ENCODE measurements at regions not wholly inside any gene's neighbourhood (a gene's known extent, or its start where the extent isn't known, plus 50 kb on each side); places are given as distances from the start of the nearest gene placed in this dataset.

DNA sequence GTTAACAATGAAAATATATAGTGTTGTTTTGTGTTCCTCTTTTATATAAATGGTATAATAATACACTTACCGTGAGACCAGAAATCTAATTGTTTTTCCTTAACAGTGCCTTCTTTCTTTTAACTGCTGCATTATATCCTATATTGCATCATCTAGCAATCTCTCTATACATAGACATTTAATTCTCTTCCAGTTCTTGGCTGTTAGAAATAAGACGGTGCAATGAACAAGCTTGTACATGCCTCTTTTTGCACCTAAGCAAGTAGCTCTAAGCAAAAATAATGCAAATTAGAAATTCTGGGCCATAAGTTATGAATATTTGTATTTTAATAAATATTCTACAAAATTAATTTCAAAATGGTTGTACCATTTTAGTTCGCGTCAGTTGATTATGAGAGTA, 55.9 kb upstream of the AHR start:
- DNase-seq, result no peak

DNA sequence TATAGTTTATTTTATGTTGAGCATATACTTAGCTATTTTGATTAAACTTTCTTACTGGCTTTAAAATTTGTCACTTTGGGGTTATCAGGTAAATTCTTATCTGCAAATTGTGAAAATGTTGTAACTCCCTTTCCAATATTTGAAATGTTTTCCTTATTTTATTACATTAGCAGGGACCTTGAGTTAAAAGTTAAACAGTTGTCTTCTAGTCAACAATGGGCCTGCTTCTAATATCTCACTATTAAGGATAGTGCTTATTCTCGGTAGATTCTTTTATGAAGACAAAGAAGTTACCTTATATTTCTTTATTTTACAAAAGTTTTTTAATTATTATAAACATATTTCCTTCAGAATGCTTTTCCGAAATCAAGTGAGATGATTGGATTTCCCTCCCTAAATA, 53.7 kb upstream of the AHR start:
- DNase-seq, result no peak

DNA sequence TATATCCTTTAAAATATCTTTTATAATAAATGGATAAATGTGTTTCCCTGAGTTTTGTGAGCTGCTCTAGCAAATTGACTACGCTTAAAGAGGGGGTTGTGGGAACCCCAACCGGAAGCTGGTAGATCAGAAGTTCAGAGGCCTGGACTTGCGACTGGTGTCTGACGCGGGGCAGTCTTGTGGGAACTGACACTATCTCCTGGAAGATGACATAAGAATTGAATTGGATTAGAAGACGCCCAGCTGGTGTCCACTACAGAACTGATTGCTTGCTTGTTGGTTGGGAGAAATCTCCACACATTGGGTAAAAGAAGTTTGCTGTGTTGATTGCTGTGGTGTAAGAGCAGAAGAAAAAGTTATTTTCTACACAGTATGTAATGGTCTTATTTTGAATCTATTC, 51.1 kb upstream of the AHR start:
- no peak for DNase-seq

DNA sequence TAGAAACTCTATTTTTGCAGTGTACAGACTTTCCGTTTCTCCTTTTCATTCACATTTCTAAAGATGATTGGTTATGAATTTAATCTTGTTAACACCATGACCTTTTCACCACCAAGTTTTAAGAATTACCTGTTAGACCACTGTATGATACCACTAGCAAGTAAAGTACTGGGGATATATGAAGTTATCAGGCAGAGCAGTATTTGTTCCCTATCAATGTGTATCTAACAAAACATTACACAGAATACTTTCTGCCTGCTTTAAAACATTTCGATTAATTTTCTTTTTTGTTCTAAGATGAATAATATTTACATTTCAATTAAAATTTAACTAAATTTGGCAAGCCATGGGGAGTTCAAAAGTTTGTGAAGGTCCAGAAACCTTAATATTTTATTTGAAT, 49.9 kb upstream of the AHR start:
- DNase-seq, result no peak
